ENCODE measurements at regions not wholly inside any gene's neighbourhood (a gene's known extent, or its start where the extent isn't known, plus 50 kb on each side); places are given as distances from the start of the nearest gene placed in this dataset.

DNA sequence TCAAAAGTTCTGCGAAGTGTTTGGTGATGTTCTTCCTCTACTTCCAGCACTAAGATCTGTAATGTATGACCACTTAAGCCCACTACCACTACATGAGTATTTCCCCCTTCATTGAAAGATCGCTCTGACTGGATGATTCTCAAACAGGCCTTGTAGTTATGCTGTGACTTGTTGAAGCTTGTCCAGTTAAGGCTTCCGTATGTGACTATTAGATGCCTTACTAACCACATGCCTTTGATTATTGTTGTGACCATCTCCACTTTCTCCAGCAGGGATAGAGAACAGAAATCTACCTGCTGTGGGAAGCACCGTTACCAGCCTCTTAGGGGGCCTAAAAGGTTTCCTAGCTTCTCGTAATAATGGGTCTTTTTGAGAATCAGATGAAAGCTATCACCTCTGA is 81.1 kb downstream of the NOC3L start:
- Histone ChIP-seq H3K9me3 (no peaks in the 10 kb centered on the region), H3K36me3 (no peaks in the 10 kb centered on the region), H3K4me1 (peaks cover 0 to 7% (median 4%) of the 10 kb centered on the region in 3 donors), H3K27ac (no peak overlapping the region), H3K27me3 (no peaks in the 10 kb centered on the region), H3K4me3 (no peak overlapping the region)
- DNase-seq: no peak
- intact Hi-C loops (cut with DNase I): no loop called here
- TF ChIP-seq, protein P1, sequence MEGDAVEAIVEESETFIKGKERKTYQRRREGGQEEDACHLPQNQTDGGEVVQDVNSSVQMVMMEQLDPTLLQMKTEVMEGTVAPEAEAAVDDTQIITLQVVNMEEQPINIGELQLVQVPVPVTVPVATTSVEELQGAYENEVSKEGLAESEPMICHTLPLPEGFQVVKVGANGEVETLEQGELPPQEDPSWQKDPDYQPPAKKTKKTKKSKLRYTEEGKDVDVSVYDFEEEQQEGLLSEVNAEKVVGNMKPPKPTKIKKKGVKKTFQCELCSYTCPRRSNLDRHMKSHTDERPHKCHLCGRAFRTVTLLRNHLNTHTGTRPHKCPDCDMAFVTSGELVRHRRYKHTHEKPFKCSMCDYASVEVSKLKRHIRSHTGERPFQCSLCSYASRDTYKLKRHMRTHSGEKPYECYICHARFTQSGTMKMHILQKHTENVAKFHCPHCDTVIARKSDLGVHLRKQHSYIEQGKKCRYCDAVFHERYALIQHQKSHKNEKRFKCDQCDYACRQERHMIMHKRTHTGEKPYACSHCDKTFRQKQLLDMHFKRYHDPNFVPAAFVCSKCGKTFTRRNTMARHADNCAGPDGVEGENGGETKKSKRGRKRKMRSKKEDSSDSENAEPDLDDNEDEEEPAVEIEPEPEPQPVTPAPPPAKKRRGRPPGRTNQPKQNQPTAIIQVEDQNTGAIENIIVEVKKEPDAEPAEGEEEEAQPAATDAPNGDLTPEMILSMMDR (IDR thresholded peaks at IDR 0.05): no peak
- TF ChIP-seq POLR2A (IDR thresholded peaks at IDR 0.05): no peak
- WGBS, 2 donors: 68% methylated on average over 5 of the region's 5 CpGs

DNA sequence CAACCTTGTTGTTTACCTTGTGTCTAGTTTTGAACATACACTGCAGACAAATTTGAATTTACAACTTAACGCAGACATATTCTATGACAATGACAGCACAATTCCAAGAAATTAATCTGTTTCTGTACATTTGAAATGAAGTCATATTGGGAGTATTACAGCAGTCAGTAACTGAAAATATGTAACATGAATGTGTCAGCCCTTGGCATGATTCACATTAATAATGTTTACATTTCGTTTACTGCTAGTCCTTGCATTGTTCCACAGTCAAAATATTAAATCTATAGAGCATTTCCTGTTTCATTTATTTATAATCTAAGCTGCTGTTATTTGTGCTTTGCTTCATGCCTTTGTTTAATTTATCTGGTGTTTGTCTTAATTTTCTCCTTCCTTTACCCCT is 80.4 kb downstream of the NOC3L start:
- Histone ChIP-seq H3K27me3 (no peaks in the 10 kb centered on the region), H3K9me3 (no peaks in the 10 kb centered on the region), H3K27ac (no peak overlapping the region), H3K36me3 (no peaks in the 10 kb centered on the region), H3K4me1 (peaks cover 0 to 7% (median 4%) of the 10 kb centered on the region in 3 donors), H3K4me3 (no peak overlapping the region)
- 61 to 69% methylated on average over 2 of the region's 2 CpGs for WGBS, 2 donors
- no peak for DNase-seq
- intact Hi-C loops (cut with DNase I): no loop called here
- TF ChIP-seq, protein P1 (IDR thresholded peaks at IDR 0.05): no peak
- no peak for TF ChIP-seq POLR2A (IDR thresholded peaks at IDR 0.05)

Small RNA genes in the stretch of these regions (small RNA-seq; reads per million reads assigned to genes)
- 0 reads per million in 4 donors for gene RNU6-657P
